ENCODE measurements at regions not wholly inside any gene's neighbourhood (a gene's known extent, or its start where the extent isn't known, plus 50 kb on each side); places are given as distances from the start of the nearest gene placed in this dataset.

GRCh38 chr18:72223733-72224132 lies 320.4 kb downstream of the CBLN2 start:
- no peaks in the 10 kb centered on the region for H3K36me3 ChIP-seq (ENCODE audit: control insufficient read depth in 2 of 2, insufficient read depth in 2 of 2, low read length in 1 of 2)
- no peak overlapping the region for H3K4me3 ChIP-seq (ENCODE audit: low read depth in 1 of 2, low read length in 2 of 2)
- no peaks in the 10 kb centered on the region for H3K9me3 ChIP-seq (ENCODE audit: control insufficient read depth in 2 of 2, insufficient read depth in 1 of 2, low read depth in 1 of 2, low read length in 1 of 2)
- H3K27me3 ChIP-seq (ENCODE audit: control insufficient read depth in 1 of 2, insufficient read depth in 2 of 2, low read length in 2 of 2) = no peaks in the 10 kb centered on the region
- H3K27ac ChIP-seq (ENCODE audit: low read depth in 2 of 2, low read length in 1 of 2) = no peak overlapping the region
- WGBS, 2 donors = 20 to 28% methylated on average over 1 of the region's 1 CpG
- H3K4me1 ChIP-seq (ENCODE audit: control insufficient read depth in 2 of 2, insufficient read depth in 2 of 2, low read length in 1 of 2) = no peaks in the 10 kb centered on the region

DNA sequence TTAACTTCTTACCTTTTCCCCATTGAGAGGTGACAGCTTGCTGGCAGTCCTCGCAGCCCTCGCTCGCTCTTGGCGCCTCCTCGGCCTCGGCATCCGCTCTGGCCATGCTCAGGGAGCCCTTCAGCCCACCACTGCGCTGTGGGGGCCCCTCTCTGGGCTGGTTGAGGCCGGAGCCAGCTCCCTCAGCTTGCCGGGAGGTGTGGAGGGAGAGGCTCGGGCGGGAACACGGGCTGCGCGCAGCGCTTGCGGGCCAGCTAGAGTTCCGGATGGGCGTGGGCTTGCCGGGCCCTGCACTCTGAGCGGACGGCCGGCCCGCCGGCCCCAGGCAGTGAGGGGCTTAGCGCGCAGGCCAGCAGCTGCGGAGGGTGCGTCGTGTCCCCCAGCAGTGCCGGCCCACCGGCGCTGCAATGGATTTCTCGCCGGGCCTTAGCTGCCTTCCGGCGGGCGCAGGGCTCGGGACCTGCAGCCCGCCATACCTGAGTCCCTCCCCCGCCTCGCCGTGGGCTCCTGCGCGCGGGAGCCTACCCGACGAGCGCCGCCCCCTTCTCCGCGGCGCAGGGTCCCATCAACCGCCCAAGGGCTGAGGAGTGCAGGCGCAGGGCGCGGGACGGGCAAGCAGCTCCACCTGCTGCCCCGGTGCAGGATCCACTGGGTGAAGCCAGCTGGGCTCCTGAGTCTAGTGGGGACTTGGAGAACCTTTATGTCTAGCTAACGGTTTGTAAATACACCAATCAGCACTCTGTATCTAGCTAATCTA lies 335.0 kb downstream of the CBLN2 start:
- H3K27me3 ChIP-seq (ENCODE audit: control insufficient read depth in 1 of 2, insufficient read depth in 2 of 2, low read length in 2 of 2) = no peaks in the 10 kb centered on the region
- H3K27ac ChIP-seq (ENCODE audit: low read depth in 2 of 2, low read length in 1 of 2) = no peak overlapping the region
- no peaks in the 10 kb centered on the region for H3K4me1 ChIP-seq (ENCODE audit: control insufficient read depth in 2 of 2, insufficient read depth in 2 of 2, low read length in 1 of 2)
- 83 to 89% methylated on average over 53 to 60 of the region's 60 CpGs for WGBS, 2 donors
- H3K36me3 ChIP-seq (ENCODE audit: control insufficient read depth in 2 of 2, insufficient read depth in 2 of 2, low read length in 1 of 2) = no peaks in the 10 kb centered on the region
- peaks cover 0 to 11% of the 10 kb centered on the region in 2 donors for H3K9me3 ChIP-seq (ENCODE audit: control insufficient read depth in 2 of 2, insufficient read depth in 1 of 2, low read depth in 1 of 2, low read length in 1 of 2)
- no peak overlapping the region for H3K4me3 ChIP-seq (ENCODE audit: low read depth in 1 of 2, low read length in 2 of 2)

DNA sequence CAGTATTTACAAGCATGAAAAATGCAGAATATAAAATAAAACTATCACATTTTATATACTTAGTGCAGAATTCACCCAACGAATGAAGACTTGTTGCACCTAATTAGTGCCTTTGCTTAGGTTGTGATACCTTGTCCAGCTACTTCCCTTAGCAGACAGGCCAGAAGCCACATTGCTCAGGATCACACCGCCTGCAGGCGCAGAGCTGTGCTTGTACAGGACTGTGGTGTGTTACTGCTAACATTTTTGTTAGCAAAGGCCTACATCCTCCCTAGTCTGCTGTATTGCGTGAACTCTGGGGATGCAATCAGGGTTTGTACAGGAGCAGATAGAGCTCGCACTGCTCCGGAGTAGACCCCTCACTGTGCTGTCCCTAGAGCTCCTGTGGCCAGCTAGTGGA lies 336.9 kb downstream of the CBLN2 start:
- Histone ChIP-seq H3K27ac (ENCODE audit: low read depth in 2 of 2, low read length in 1 of 2) (no peak overlapping the region), H3K4me3 (ENCODE audit: low read depth in 1 of 2, low read length in 2 of 2) (no peak overlapping the region), H3K9me3 (ENCODE audit: control insufficient read depth in 2 of 2, insufficient read depth in 1 of 2, low read depth in 1 of 2, low read length in 1 of 2) (peaks cover 0 to 11% of the 10 kb centered on the region in 2 donors), H3K27me3 (ENCODE audit: control insufficient read depth in 1 of 2, insufficient read depth in 2 of 2, low read length in 2 of 2) (no peaks in the 10 kb centered on the region), H3K36me3 (ENCODE audit: control insufficient read depth in 2 of 2, insufficient read depth in 2 of 2, low read length in 1 of 2) (no peaks in the 10 kb centered on the region), H3K4me1 (ENCODE audit: control insufficient read depth in 2 of 2, insufficient read depth in 2 of 2, low read length in 1 of 2) (no peaks in the 10 kb centered on the region)
- WGBS, 2 donors = 78 to 90% methylated on average over 6 of the region's 6 CpGs

DNA sequence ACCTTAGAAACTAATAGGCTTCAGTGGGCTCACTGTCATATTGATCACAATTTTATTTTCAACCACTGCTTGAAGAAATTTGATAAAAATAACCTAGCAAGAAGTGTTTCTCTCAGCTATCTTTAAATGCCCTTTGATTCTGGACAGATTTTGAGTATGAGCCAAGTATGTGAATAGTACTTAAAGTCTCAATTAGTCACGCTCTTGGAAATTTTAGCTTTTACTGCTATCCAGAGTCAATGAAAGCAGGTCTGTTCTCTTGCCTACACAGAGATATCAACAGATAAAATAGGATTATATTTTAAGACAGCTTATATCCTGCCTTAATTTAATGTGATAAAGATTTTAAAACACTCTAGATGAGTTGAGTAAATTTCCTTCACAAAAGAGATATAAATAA lies 337.3 kb downstream of the CBLN2 start:
- Histone ChIP-seq H3K4me3 (ENCODE audit: low read depth in 1 of 2, low read length in 2 of 2) (no peak overlapping the region), H3K9me3 (ENCODE audit: control insufficient read depth in 2 of 2, insufficient read depth in 1 of 2, low read depth in 1 of 2, low read length in 1 of 2) (peaks cover 0 to 11% of the 10 kb centered on the region in 2 donors), H3K27ac (ENCODE audit: low read depth in 2 of 2, low read length in 1 of 2) (no peak overlapping the region), H3K36me3 (ENCODE audit: control insufficient read depth in 2 of 2, insufficient read depth in 2 of 2, low read length in 1 of 2) (no peaks in the 10 kb centered on the region), H3K4me1 (ENCODE audit: control insufficient read depth in 2 of 2, insufficient read depth in 2 of 2, low read length in 1 of 2) (no peaks in the 10 kb centered on the region), H3K27me3 (ENCODE audit: control insufficient read depth in 1 of 2, insufficient read depth in 2 of 2, low read length in 2 of 2) (no peaks in the 10 kb centered on the region)
- 56 to 58% methylated on average over 1 of the region's 1 CpG for WGBS, 2 donors

GRCh38 chr18:72201032-72201431 lies 343.1 kb downstream of the CBLN2 start:
- Histone ChIP-seq H3K27me3 (ENCODE audit: control insufficient read depth in 1 of 2, insufficient read depth in 2 of 2, low read length in 2 of 2) (no peaks in the 10 kb centered on the region), H3K9me3 (ENCODE audit: control insufficient read depth in 2 of 2, insufficient read depth in 1 of 2, low read depth in 1 of 2, low read length in 1 of 2) (no peaks in the 10 kb centered on the region), H3K4me1 (ENCODE audit: control insufficient read depth in 2 of 2, insufficient read depth in 2 of 2, low read length in 1 of 2) (no peaks in the 10 kb centered on the region), H3K36me3 (ENCODE audit: control insufficient read depth in 2 of 2, insufficient read depth in 2 of 2, low read length in 1 of 2) (no peaks in the 10 kb centered on the region), H3K4me3 (ENCODE audit: low read depth in 1 of 2, low read length in 2 of 2) (no peak overlapping the region), H3K27ac (ENCODE audit: low read depth in 2 of 2, low read length in 1 of 2) (no peak overlapping the region)

DNA sequence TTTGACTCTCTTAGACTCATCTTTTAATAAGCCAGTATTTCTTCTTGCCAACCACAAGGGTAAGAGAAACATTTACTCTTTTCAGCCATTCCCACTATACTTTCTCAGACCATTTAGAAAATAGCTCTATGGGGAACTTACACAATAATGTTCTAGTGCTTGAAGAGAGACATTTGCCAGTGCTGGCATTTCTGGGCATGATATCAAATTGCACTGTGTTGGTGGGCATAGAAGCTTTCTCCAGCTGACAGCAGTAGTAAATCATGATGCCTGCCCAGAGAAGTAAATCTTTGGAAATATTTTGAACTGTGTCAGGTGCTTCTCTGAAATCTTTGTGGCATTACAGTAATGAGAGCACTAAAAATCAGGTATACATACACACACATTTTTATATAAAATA lies 346.6 kb downstream of the CBLN2 start:
- H3K9me3 ChIP-seq (ENCODE audit: control insufficient read depth in 2 of 2, insufficient read depth in 1 of 2, low read depth in 1 of 2, low read length in 1 of 2) = peaks cover 3% of the 10 kb centered on the region in 2 donors
- H3K36me3 ChIP-seq (ENCODE audit: control insufficient read depth in 2 of 2, insufficient read depth in 2 of 2, low read length in 1 of 2) = no peaks in the 10 kb centered on the region
- H3K4me1 ChIP-seq (ENCODE audit: control insufficient read depth in 2 of 2, insufficient read depth in 2 of 2, low read length in 1 of 2) = no peaks in the 10 kb centered on the region
- H3K27ac ChIP-seq (ENCODE audit: low read depth in 2 of 2, low read length in 1 of 2) = no peak overlapping the region
- no peak overlapping the region for H3K4me3 ChIP-seq (ENCODE audit: low read depth in 1 of 2, low read length in 2 of 2)
- no peaks in the 10 kb centered on the region for H3K27me3 ChIP-seq (ENCODE audit: control insufficient read depth in 1 of 2, insufficient read depth in 2 of 2, low read length in 2 of 2)

DNA sequence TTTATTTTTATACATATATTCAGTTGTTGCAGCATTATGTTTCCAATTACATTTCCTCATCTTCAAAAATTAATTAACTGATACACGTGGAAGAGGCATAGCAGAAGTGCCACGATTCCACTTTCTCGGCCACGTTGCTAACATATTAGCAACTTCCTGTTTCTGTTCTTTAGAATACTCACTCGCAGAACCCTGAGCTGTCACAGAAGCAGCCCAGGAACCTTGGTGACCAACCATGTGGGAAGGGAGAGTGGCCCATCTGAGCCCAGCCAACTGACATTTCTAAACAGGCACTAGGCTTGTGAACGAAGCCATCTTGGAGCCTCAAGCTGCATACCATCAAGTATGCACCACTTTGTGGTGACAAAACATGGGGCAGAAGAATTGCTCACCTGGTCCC lies 350.1 kb downstream of the CBLN2 start:
- WGBS, 2 donors = 81 to 82% methylated on average over 6 of the region's 6 CpGs

DNA sequence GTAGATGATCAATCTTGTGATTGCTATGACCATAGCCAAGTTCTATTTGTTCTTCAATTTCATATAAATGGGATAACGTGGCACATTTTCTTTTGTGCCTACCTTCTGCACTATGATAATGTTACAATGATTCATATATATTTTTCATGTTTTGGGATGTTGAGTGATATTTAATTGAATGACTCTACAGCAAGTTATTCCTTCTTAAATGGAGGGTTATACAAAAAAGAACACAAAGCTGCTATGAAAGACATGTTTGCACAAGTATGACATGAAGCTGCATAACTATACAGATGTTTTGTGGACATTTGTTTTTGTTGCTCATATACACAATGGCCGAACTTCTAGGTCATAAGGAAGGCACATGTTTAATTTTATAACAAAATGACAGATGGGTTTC lies 356.2 kb downstream of the CBLN2 start:
- H3K27ac ChIP-seq (ENCODE audit: low read depth in 2 of 2, low read length in 1 of 2) = no peak overlapping the region
- H3K27me3 ChIP-seq (ENCODE audit: control insufficient read depth in 1 of 2, insufficient read depth in 2 of 2, low read length in 2 of 2) = no peaks in the 10 kb centered on the region
- no peaks in the 10 kb centered on the region for H3K36me3 ChIP-seq (ENCODE audit: control insufficient read depth in 2 of 2, insufficient read depth in 2 of 2, low read length in 1 of 2)
- WGBS, 2 donors = 35 to 49% methylated on average over 2 of the region's 2 CpGs
- H3K4me1 ChIP-seq (ENCODE audit: control insufficient read depth in 2 of 2, insufficient read depth in 2 of 2, low read length in 1 of 2) = no peaks in the 10 kb centered on the region
- no peaks in the 10 kb centered on the region for H3K9me3 ChIP-seq (ENCODE audit: control insufficient read depth in 2 of 2, insufficient read depth in 1 of 2, low read depth in 1 of 2, low read length in 1 of 2)
- no peak overlapping the region for H3K4me3 ChIP-seq (ENCODE audit: low read depth in 1 of 2, low read length in 2 of 2)

More for the DNA sequence above, 350.1 kb downstream of the CBLN2 start:
- Histone ChIP-seq H3K27me3 (ENCODE audit: control insufficient read depth in 1 of 2, insufficient read depth in 2 of 2, low read length in 2 of 2) (no peaks in the 10 kb centered on the region), H3K36me3 (ENCODE audit: control insufficient read depth in 2 of 2, insufficient read depth in 2 of 2, low read length in 1 of 2) (no peaks in the 10 kb centered on the region), H3K9me3 (ENCODE audit: control insufficient read depth in 2 of 2, insufficient read depth in 1 of 2, low read depth in 1 of 2, low read length in 1 of 2) (peaks cover 3% of the 10 kb centered on the region in 2 donors), H3K4me3 (ENCODE audit: low read depth in 1 of 2, low read length in 2 of 2) (no peak overlapping the region), H3K27ac (ENCODE audit: low read depth in 2 of 2, low read length in 1 of 2) (no peak overlapping the region), H3K4me1 (ENCODE audit: control insufficient read depth in 2 of 2, insufficient read depth in 2 of 2, low read length in 1 of 2) (no peaks in the 10 kb centered on the region)

GRCh38 chr18:72181241-72181764 lies 362.8 kb downstream of the CBLN2 start:
- 68 to 72% methylated on average over 4 of the region's 4 CpGs for WGBS, 2 donors
- Histone ChIP-seq H3K4me3 (ENCODE audit: low read depth in 1 of 2, low read length in 2 of 2) (no peak overlapping the region), H3K27me3 (ENCODE audit: control insufficient read depth in 1 of 2, insufficient read depth in 2 of 2, low read length in 2 of 2) (no peaks in the 10 kb centered on the region), H3K36me3 (ENCODE audit: control insufficient read depth in 2 of 2, insufficient read depth in 2 of 2, low read length in 1 of 2) (no peaks in the 10 kb centered on the region), H3K4me1 (ENCODE audit: control insufficient read depth in 2 of 2, insufficient read depth in 2 of 2, low read length in 1 of 2) (no peaks in the 10 kb centered on the region), H3K27ac (ENCODE audit: low read depth in 2 of 2, low read length in 1 of 2) (no peak overlapping the region), H3K9me3 (ENCODE audit: control insufficient read depth in 2 of 2, insufficient read depth in 1 of 2, low read depth in 1 of 2, low read length in 1 of 2) (no peaks in the 10 kb centered on the region)

GRCh38 chr18:72180689-72181088 lies 363.5 kb downstream of the CBLN2 start:
- H3K27me3 ChIP-seq (ENCODE audit: control insufficient read depth in 1 of 2, insufficient read depth in 2 of 2, low read length in 2 of 2) = no peaks in the 10 kb centered on the region
- H3K9me3 ChIP-seq (ENCODE audit: control insufficient read depth in 2 of 2, insufficient read depth in 1 of 2, low read depth in 1 of 2, low read length in 1 of 2) = no peaks in the 10 kb centered on the region
- no peaks in the 10 kb centered on the region for H3K36me3 ChIP-seq (ENCODE audit: control insufficient read depth in 2 of 2, insufficient read depth in 2 of 2, low read length in 1 of 2)
- no peak overlapping the region for H3K27ac ChIP-seq (ENCODE audit: low read depth in 2 of 2, low read length in 1 of 2)
- no peak overlapping the region for H3K4me3 ChIP-seq (ENCODE audit: low read depth in 1 of 2, low read length in 2 of 2)
- H3K4me1 ChIP-seq (ENCODE audit: control insufficient read depth in 2 of 2, insufficient read depth in 2 of 2, low read length in 1 of 2) = no peaks in the 10 kb centered on the region
